ENCODE measurements at regions not wholly inside any gene's neighbourhood (a gene's known extent, or its start where the extent isn't known, plus 50 kb on each side); places are given as distances from the start of the nearest gene placed in this dataset.

DNA sequence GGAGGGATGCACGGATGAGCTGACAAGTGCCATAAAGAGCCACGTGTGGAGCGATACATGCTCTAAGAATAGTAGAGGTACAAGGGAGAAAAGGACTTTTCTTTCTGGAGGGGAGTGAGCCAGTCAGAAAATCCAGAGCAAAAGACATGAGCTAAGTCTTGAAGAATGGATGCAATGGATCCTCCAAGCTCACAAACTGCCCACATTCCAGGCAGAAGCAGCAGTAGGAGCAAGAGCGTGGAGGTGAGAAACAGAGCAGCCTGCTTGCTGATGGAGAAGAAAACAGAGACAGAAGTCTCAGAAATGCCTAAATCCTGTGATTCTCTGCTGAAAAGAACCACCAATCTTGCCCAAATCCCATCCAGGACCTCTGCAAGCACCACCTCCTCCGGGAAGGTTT lies 78.2 kb upstream of the RALGPS2 start:
- Histone ChIP-seq H3K4me1 (ENCODE audit: control insufficient read depth in 5 of 5, insufficient read depth in 5 of 5, low read length in 5 of 5) (peaks cover 0 to 2% (median 0%) of the 10 kb centered on the region in 5 donors), H3K4me3 (ENCODE audit: low read depth in 1 of 5, low read length in 5 of 5) (no peak overlapping the region), H3K27ac (ENCODE audit: low read depth, low read length) (no peak overlapping the region), H3K36me3 (ENCODE audit: control insufficient read depth in 5 of 5, insufficient read depth in 5 of 5, low read length in 5 of 5) (no peaks in the 10 kb centered on the region), H3K9me3 (ENCODE audit: control insufficient read depth in 5 of 5, low read length in 5 of 5) (no peaks in the 10 kb centered on the region), H3K9ac (ENCODE audit: low read length in 5 of 5) (no peak overlapping the region), H3K27me3 (ENCODE audit: control insufficient read depth in 5 of 5, insufficient read depth in 4 of 5, low read length in 5 of 5) (no peaks in the 10 kb centered on the region)

- no peaks in the 10 kb centered on the region for H3K36me3 ChIP-seq (ENCODE audit: control insufficient read depth in 5 of 5, insufficient read depth in 5 of 5, low read length in 5 of 5)
Observed at GRCh38 chr1:178648151-178648550, 76.9 kb upstream of the RALGPS2 start.

GRCh38 chr1:178649582-178650350 lies 75.3 kb upstream of the RALGPS2 start:
- Histone ChIP-seq H3K27ac (ENCODE audit: low read depth, low read length) (no peak overlapping the region), H3K9me3 (ENCODE audit: control insufficient read depth in 5 of 5, low read length in 5 of 5) (no peaks in the 10 kb centered on the region), H3K4me3 (ENCODE audit: low read depth in 1 of 5, low read length in 5 of 5) (no peak overlapping the region), H3K4me1 (ENCODE audit: control insufficient read depth in 5 of 5, insufficient read depth in 5 of 5, low read length in 5 of 5) (no peaks in the 10 kb centered on the region), H3K9ac (ENCODE audit: low read length in 5 of 5) (no peak overlapping the region), H3K36me3 (ENCODE audit: control insufficient read depth in 5 of 5, insufficient read depth in 5 of 5, low read length in 5 of 5) (no peaks in the 10 kb centered on the region), H3K27me3 (ENCODE audit: control insufficient read depth in 5 of 5, insufficient read depth in 4 of 5, low read length in 5 of 5) (no peaks in the 10 kb centered on the region)

More at GRCh38 chr1:178648151-178648550, 76.9 kb upstream of the RALGPS2 start:
- Histone ChIP-seq H3K4me1 (ENCODE audit: control insufficient read depth in 5 of 5, insufficient read depth in 5 of 5, low read length in 5 of 5) (no peaks in the 10 kb centered on the region), H3K9ac (ENCODE audit: low read length in 5 of 5) (no peak overlapping the region), H3K9me3 (ENCODE audit: control insufficient read depth in 5 of 5, low read length in 5 of 5) (no peaks in the 10 kb centered on the region), H3K4me3 (ENCODE audit: low read depth in 1 of 5, low read length in 5 of 5) (no peak overlapping the region), H3K27me3 (ENCODE audit: control insufficient read depth in 5 of 5, insufficient read depth in 4 of 5, low read length in 5 of 5) (no peaks in the 10 kb centered on the region), H3K27ac (ENCODE audit: low read depth, low read length) (no peak overlapping the region)

- Histone ChIP-seq H3K9ac (ENCODE audit: low read length in 5 of 5) (no peak overlapping the region), H3K36me3 (ENCODE audit: control insufficient read depth in 5 of 5, insufficient read depth in 5 of 5, low read length in 5 of 5) (no peaks in the 10 kb centered on the region), H3K4me3 (ENCODE audit: low read depth in 1 of 5, low read length in 5 of 5) (no peak overlapping the region), H3K27me3 (ENCODE audit: control insufficient read depth in 5 of 5, insufficient read depth in 4 of 5, low read length in 5 of 5) (no peaks in the 10 kb centered on the region), H3K9me3 (ENCODE audit: control insufficient read depth in 5 of 5, low read length in 5 of 5) (no peaks in the 10 kb centered on the region), H3K27ac (ENCODE audit: low read depth, low read length) (no peak overlapping the region), H3K4me1 (ENCODE audit: control insufficient read depth in 5 of 5, insufficient read depth in 5 of 5, low read length in 5 of 5) (no peaks in the 10 kb centered on the region)
Observed at GRCh38 chr1:178650934-178651511, 74.0 kb upstream of the RALGPS2 start.

DNA sequence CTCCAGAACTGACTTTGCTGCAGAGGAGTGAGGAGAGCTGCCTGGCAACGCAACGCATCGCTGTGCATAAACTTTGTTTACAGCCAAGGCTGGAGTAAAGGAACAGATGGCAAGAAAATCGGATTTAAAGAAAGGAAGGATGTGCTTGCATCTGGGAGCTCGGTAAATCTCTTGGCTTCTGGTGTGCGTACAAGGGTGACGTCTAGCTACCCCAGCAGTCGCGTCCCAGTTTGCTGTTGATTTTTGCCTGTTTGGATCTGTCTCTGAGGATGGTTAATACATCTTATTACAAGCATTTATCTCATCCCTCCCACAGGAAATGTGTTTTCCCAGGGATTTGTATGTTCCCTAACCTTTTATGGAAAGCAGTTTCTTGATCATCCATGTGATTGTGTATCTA lies 73.3 kb upstream of the RALGPS2 start:
- no peaks in the 10 kb centered on the region for H3K9me3 ChIP-seq (ENCODE audit: control insufficient read depth in 5 of 5, low read length in 5 of 5)
- H3K27me3 ChIP-seq (ENCODE audit: control insufficient read depth in 5 of 5, insufficient read depth in 4 of 5, low read length in 5 of 5), result no peaks in the 10 kb centered on the region
- no peaks in the 10 kb centered on the region for H3K36me3 ChIP-seq (ENCODE audit: control insufficient read depth in 5 of 5, insufficient read depth in 5 of 5, low read length in 5 of 5)
- no peaks in the 10 kb centered on the region for H3K4me1 ChIP-seq (ENCODE audit: control insufficient read depth in 5 of 5, insufficient read depth in 5 of 5, low read length in 5 of 5)
- no peak overlapping the region for H3K4me3 ChIP-seq (ENCODE audit: low read depth in 1 of 5, low read length in 5 of 5)
- no peak overlapping the region for H3K9ac ChIP-seq (ENCODE audit: low read length in 5 of 5)
- no peak overlapping the region for H3K27ac ChIP-seq (ENCODE audit: low read depth, low read length)

DNA sequence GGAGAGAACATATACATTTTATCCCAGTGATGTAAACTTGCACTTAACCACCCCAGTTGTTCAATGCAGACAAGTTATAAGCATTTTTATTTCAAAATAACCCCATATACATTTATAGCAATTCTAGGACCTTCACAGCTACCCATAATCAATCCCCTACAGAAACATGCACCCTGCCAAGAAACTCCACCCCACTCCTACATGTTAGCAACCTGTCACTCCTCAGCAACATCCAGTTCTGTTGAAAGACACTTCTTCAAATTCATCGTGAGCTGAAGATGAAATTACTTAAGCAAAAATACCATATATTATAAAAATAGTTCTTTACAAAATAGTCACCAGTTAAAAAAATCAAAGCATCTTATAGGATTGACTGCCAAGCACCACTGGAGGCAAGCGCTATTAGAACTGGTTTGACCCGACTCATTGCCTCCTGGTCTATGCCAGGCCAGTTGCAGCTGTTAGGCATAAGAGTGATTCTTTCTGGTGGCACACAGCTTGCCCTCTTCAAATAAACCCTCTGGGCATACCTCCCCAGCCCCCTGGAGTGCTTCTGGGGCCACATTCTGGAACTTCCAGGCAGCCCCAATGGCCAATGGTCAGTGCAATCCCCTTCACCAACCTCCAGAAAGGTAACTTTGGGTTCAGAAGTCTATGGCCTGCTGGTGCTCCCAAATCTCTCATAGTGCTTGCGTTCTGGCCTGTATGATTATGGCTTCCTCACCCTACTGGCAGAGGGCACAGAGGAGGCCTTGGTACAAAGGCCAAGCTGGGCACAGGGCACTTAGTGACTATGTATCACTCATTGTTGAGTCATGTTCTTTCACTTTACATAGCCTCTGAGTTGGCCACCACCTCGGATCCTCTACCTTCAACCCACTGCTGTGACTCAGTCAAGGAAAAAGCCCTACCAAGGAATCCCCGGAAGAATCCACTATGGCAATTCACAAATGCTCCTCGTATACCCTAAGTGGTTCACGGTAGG lies 72.2 kb upstream of the RALGPS2 start:
- H3K27me3 ChIP-seq (ENCODE audit: control insufficient read depth in 5 of 5, insufficient read depth in 4 of 5, low read length in 5 of 5), result no peaks in the 10 kb centered on the region
- H3K4me1 ChIP-seq (ENCODE audit: control insufficient read depth in 5 of 5, insufficient read depth in 5 of 5, low read length in 5 of 5), result no peaks in the 10 kb centered on the region
- no peak overlapping the region for H3K4me3 ChIP-seq (ENCODE audit: low read depth in 1 of 5, low read length in 5 of 5)
- H3K36me3 ChIP-seq (ENCODE audit: control insufficient read depth in 5 of 5, insufficient read depth in 5 of 5, low read length in 5 of 5), result no peaks in the 10 kb centered on the region
- no peak overlapping the region for H3K9ac ChIP-seq (ENCODE audit: low read length in 5 of 5)
- no peaks in the 10 kb centered on the region for H3K9me3 ChIP-seq (ENCODE audit: control insufficient read depth in 5 of 5, low read length in 5 of 5)
- no peak overlapping the region for H3K27ac ChIP-seq (ENCODE audit: low read depth, low read length)

- Histone ChIP-seq H3K27me3 (ENCODE audit: control insufficient read depth in 5 of 5, insufficient read depth in 4 of 5, low read length in 5 of 5) (no peaks in the 10 kb centered on the region), H3K9me3 (ENCODE audit: control insufficient read depth in 5 of 5, low read length in 5 of 5) (no peaks in the 10 kb centered on the region), H3K4me3 (ENCODE audit: low read depth in 1 of 5, low read length in 5 of 5) (no peak overlapping the region), H3K36me3 (ENCODE audit: control insufficient read depth in 5 of 5, insufficient read depth in 5 of 5, low read length in 5 of 5) (no peaks in the 10 kb centered on the region), H3K4me1 (ENCODE audit: control insufficient read depth in 5 of 5, insufficient read depth in 5 of 5, low read length in 5 of 5) (no peaks in the 10 kb centered on the region), H3K9ac (ENCODE audit: low read length in 5 of 5) (no peak overlapping the region), H3K27ac (ENCODE audit: low read depth, low read length) (no peak overlapping the region)
Observed at GRCh38 chr1:178659789-178660208, 65.2 kb upstream of the RALGPS2 start.

GRCh38 chr1:178660461-178660860 lies 64.6 kb upstream of the RALGPS2 start:
- H3K27ac ChIP-seq (ENCODE audit: low read depth, low read length), result no peak overlapping the region
- no peaks in the 10 kb centered on the region for H3K4me1 ChIP-seq (ENCODE audit: control insufficient read depth in 5 of 5, insufficient read depth in 5 of 5, low read length in 5 of 5)
- H3K9ac ChIP-seq (ENCODE audit: low read length in 5 of 5), result no peak overlapping the region
- no peaks in the 10 kb centered on the region for H3K9me3 ChIP-seq (ENCODE audit: control insufficient read depth in 5 of 5, low read length in 5 of 5)
- no peaks in the 10 kb centered on the region for H3K27me3 ChIP-seq (ENCODE audit: control insufficient read depth in 5 of 5, insufficient read depth in 4 of 5, low read length in 5 of 5)
- no peak overlapping the region for H3K4me3 ChIP-seq (ENCODE audit: low read depth in 1 of 5, low read length in 5 of 5)
- H3K36me3 ChIP-seq (ENCODE audit: control insufficient read depth in 5 of 5, insufficient read depth in 5 of 5, low read length in 5 of 5), result no peaks in the 10 kb centered on the region

GRCh38 chr1:178664278-178664677 lies 60.8 kb upstream of the RALGPS2 start:
- Histone ChIP-seq H3K9me3 (ENCODE audit: control insufficient read depth in 5 of 5, low read length in 5 of 5) (no peaks in the 10 kb centered on the region), H3K4me1 (ENCODE audit: control insufficient read depth in 5 of 5, insufficient read depth in 5 of 5, low read length in 5 of 5) (no peaks in the 10 kb centered on the region), H3K9ac (ENCODE audit: low read length in 5 of 5) (no peak overlapping the region), H3K27ac (ENCODE audit: low read depth, low read length) (no peak overlapping the region), H3K4me3 (ENCODE audit: low read depth in 1 of 5, low read length in 5 of 5) (no peak overlapping the region), H3K36me3 (ENCODE audit: control insufficient read depth in 5 of 5, insufficient read depth in 5 of 5, low read length in 5 of 5) (no peaks in the 10 kb centered on the region), H3K27me3 (ENCODE audit: control insufficient read depth in 5 of 5, insufficient read depth in 4 of 5, low read length in 5 of 5) (no peaks in the 10 kb centered on the region)

- Histone ChIP-seq H3K36me3 (ENCODE audit: control insufficient read depth in 5 of 5, insufficient read depth in 5 of 5, low read length in 5 of 5) (no peaks in the 10 kb centered on the region), H3K27ac (ENCODE audit: low read depth, low read length) (no peak overlapping the region), H3K9me3 (ENCODE audit: control insufficient read depth in 5 of 5, low read length in 5 of 5) (no peaks in the 10 kb centered on the region), H3K4me3 (ENCODE audit: low read depth in 1 of 5, low read length in 5 of 5) (no peak overlapping the region), H3K4me1 (ENCODE audit: control insufficient read depth in 5 of 5, insufficient read depth in 5 of 5, low read length in 5 of 5) (no peaks in the 10 kb centered on the region), H3K27me3 (ENCODE audit: control insufficient read depth in 5 of 5, insufficient read depth in 4 of 5, low read length in 5 of 5) (no peaks in the 10 kb centered on the region), H3K9ac (ENCODE audit: low read length in 5 of 5) (no peak overlapping the region)
Observed at GRCh38 chr1:178665579-178665978, 59.5 kb upstream of the RALGPS2 start.

Measured in subcutaneous abdominal adipose tissue (tissue), 5 donors.